Limb (tissue), 2 donors: ENCODE measurements at regions not wholly inside any gene's neighbourhood (a gene's known extent, or its start where the extent isn't known, plus 50 kb on each side); places are given as distances from the start of the nearest gene placed in this dataset.

ENCODE experiments used
- DNase-seq, 2 donors: peaks; one replicate each; pipeline ENCODE4 v3.0.0-alpha.2; 2016; ENCODE audit errors: extremely low spot score in 2 of 2

- no peak for DNase-seq
Observed at GRCh38 chr10:128281343-128281742, 155.1 kb upstream of the MKI67 start.

- DNase-seq = no peak
Observed at GRCh38 chr10:128281861-128282260, 155.6 kb upstream of the MKI67 start.

- DNase-seq = peak in 1 of 2 donors; percentile 55
Observed at GRCh38 chr10:128286141-128286761, 160.0 kb upstream of the MKI67 start.

- DNase-seq = peak in 1 of 2 donors; percentile 65
Observed at GRCh38 chr10:128286762-128287500, 160.7 kb upstream of the MKI67 start.

GRCh38 chr10:128287921-128288320 is 161.7 kb upstream of the MKI67 start:
- no peak for DNase-seq

- DNase-seq = no peak
Observed at GRCh38 chr10:128289621-128290020, 163.4 kb upstream of the MKI67 start.

GRCh38 chr10:128295003-128295402 is 168.8 kb upstream of the MKI67 start:
- DNase-seq = no peak

GRCh38 chr10:128296253-128297007 is 170.2 kb upstream of the MKI67 start:
- DNase-seq = peak; percentile 62 to 70

- peak; percentile 64 to 81 for DNase-seq
Observed at GRCh38 chr10:128297709-128298378, 171.6 kb upstream of the MKI67 start.

- DNase-seq = no peak
Observed at GRCh38 chr10:128298587-128298986, 172.4 kb upstream of the MKI67 start.

- DNase-seq = no peak
Observed at GRCh38 chr10:128300290-128300824, 174.1 kb upstream of the MKI67 start.

GRCh38 chr10:128301051-128301450 is 174.8 kb upstream of the MKI67 start:
- DNase-seq = no peak

- DNase-seq = no peak
Observed at GRCh38 chr10:128302808-128303207, 176.6 kb upstream of the MKI67 start.

GRCh38 chr10:128304271-128304670 is 178.0 kb upstream of the MKI67 start:
- peak in 1 of 2 donors; percentile 9 for DNase-seq

- peak in 1 of 2 donors; percentile 16 for DNase-seq
Observed at GRCh38 chr10:128305601-128306345, 179.6 kb upstream of the MKI67 start.

- DNase-seq = no peak
Observed at GRCh38 chr10:128306535-128306934, 180.3 kb upstream of the MKI67 start.

GRCh38 chr10:128306966-128307365 is 180.7 kb upstream of the MKI67 start:
- DNase-seq = no peak

- peak in 1 of 2 donors; percentile 7 for DNase-seq
Observed at GRCh38 chr10:128307820-128308219, 181.6 kb upstream of the MKI67 start.

GRCh38 chr10:128310971-128311658 is 184.9 kb upstream of the MKI67 start:
- DNase-seq = no peak

GRCh38 chr10:128312250-128312649 is 186.0 kb upstream of the MKI67 start:
- DNase-seq = no peak
